Adrenal gland (tissue), 9 donors: ENCODE measurements at regions not wholly inside any gene's neighbourhood (a gene's known extent, or its start where the extent isn't known, plus 50 kb on each side); places are given as distances from the start of the nearest gene placed in this dataset.

Experiments
- DNase-seq, 7 donors: peaks; one replicate each; pipeline ENCODE4 v3.0.0-alpha.2; 2019 to 2020
- H3K27ac ChIP-seq, 5 donors: fragments of 200-600 bp; sonication (generic) in 4 of 5; 1 replicate in 3 of 5; 2 replicates in 2 of 5; pipeline versions ENCODE4 v1.5.1 to v1.8.0; 2016 to 2020; ENCODE audit warnings: mild to moderate bottlenecking in 1 of 5
- H3K27me3 ChIP-seq: fragments of 200-600 bp; 2 replicates; pipeline ENCODE4 v1.8.0; 2021
- H3K36me3 ChIP-seq, 2 donors: fragments of 200-600 bp; replicated peaks in 1 of 2; 1 replicate in 1 of 2; 2 replicates in 1 of 2; pipeline versions ENCODE4 v1.5.1 to v1.8.0; 2018 to 2022
- H3K4me1 ChIP-seq, 2 donors: fragments of 200-600 bp; replicated peaks in 1 of 2; 1 replicate in 1 of 2; 2 replicates in 1 of 2; pipeline versions ENCODE4 v1.5.1 to v1.8.0; 2018 to 2021
- H3K4me3 ChIP-seq, 4 donors: fragments of 200-600 bp; sonication (generic) in 3 of 4; one replicate each; pipeline ENCODE4 v1.5.1; 2016 to 2018
- H3K9me3 ChIP-seq, 3 donors: fragments of 200-600 bp; sonication (generic) in 1 of 3; replicated peaks in 1 of 3; 1 replicate in 2 of 3; 2 replicates in 1 of 3; pipeline versions ENCODE4 v1.5.1 to v1.8.0; 2016 to 2021
- POLR2A ChIP-seq, 2 donors: fragments of 450-650 bp; IDR thresholded peaks; one replicate each; pipeline ENCODE4 v1.6.1; 2017; ENCODE audit warnings: antibody characterized with exemption in 2 of 2, mild to moderate bottlenecking in 2 of 2, moderate library complexity in 1 of 2
- WGBS, 4 donors: extraction: QIAGEN DNeasy Blood & Tissue Kit in 2 of 4; methylation state at CpG; one replicate each; pipeline versions ENCODE4 v1.1.5 to v1.1.7; 2013 to 2017; 5-methylcytosine and 5-hydroxymethylcytosine counted together
- intact Hi-C, 2 donors: fragments of 100-400 bp; cut with DNase I; formaldehyde crosslinking; loops; one replicate each; pipeline versions ENCODE4 v1.14.1 to v1.15.0; 2022 to 2023
- TF ChIP-seq, protein P1 (sequence below), 6 experiments: fragments of 450-650 bp in 4 of 6; fragments of 200-600 bp in 2 of 6; sonication (generic) in 1 of 6; IDR thresholded peaks; 1 replicate in 5 of 6; 2 replicates in 1 of 6; pipeline versions ENCODE4 v1.5.1 to v1.8.0; 2016 to 2021; ENCODE audit warnings: antibody characterized with exemption in 6 of 6, mild to moderate bottlenecking in 2 of 6, moderate library complexity in 1 of 6
- donor health status: healthy with polysubstance abuse.
- donor health status: Bipolar disorder and iron deficiency.
- donor health status: DM: yes; HTN: yes; CAD: no.
- donor health status: DM: no; HTN: no; CAD: no.
- donor health status: DM: no; HTN: no; CAD: no.

GRCh38 chr4:3677748-3678070 lies 88.5 kb upstream of the ADRA2C start:
- no peaks in the 10 kb centered on the region for H3K9me3 ChIP-seq
- no peaks in the 10 kb centered on the region for H3K4me1 ChIP-seq
- H3K4me3 ChIP-seq: no peak overlapping the region
- no peak overlapping the region for H3K27ac ChIP-seq
- 44 to 49% (median 47%) methylated on average over 6 to 7 of the region's 7 CpGs for WGBS, 4 donors
- no peaks in the 10 kb centered on the region for H3K36me3 ChIP-seq
- H3K27me3 ChIP-seq: no peaks in the 10 kb centered on the region
- TF ChIP-seq, protein P1, sequence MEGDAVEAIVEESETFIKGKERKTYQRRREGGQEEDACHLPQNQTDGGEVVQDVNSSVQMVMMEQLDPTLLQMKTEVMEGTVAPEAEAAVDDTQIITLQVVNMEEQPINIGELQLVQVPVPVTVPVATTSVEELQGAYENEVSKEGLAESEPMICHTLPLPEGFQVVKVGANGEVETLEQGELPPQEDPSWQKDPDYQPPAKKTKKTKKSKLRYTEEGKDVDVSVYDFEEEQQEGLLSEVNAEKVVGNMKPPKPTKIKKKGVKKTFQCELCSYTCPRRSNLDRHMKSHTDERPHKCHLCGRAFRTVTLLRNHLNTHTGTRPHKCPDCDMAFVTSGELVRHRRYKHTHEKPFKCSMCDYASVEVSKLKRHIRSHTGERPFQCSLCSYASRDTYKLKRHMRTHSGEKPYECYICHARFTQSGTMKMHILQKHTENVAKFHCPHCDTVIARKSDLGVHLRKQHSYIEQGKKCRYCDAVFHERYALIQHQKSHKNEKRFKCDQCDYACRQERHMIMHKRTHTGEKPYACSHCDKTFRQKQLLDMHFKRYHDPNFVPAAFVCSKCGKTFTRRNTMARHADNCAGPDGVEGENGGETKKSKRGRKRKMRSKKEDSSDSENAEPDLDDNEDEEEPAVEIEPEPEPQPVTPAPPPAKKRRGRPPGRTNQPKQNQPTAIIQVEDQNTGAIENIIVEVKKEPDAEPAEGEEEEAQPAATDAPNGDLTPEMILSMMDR (IDR thresholded peaks at IDR 0.05): no peak
- no peak for TF ChIP-seq POLR2A (IDR thresholded peaks at IDR 0.05)
- no peak for DNase-seq
- intact Hi-C loops: no loop called here

GRCh38 chr4:3676907-3677747 lies 89.1 kb upstream of the ADRA2C start:
- TF ChIP-seq, protein P1 (IDR thresholded peaks at IDR 0.05): no peak
- no peak for TF ChIP-seq POLR2A (IDR thresholded peaks at IDR 0.05)
- H3K27me3 ChIP-seq: no peaks in the 10 kb centered on the region
- H3K4me3 ChIP-seq: no peak overlapping the region
- 66 to 83% (median 69%) methylated on average over 8 to 24 of the region's 24 CpGs for WGBS, 4 donors
- no peaks in the 10 kb centered on the region for H3K9me3 ChIP-seq
- no peaks in the 10 kb centered on the region for H3K36me3 ChIP-seq
- H3K27ac ChIP-seq: no peak overlapping the region
- H3K4me1 ChIP-seq: no peaks in the 10 kb centered on the region
- DNase-seq: no peak
- intact Hi-C loops: no loop called here

- no peak overlapping the region for H3K4me3 ChIP-seq
- 69 to 78% (median 74%) methylated on average over 7 of the region's 7 CpGs for WGBS, 4 donors
- no peak overlapping the region for H3K27ac ChIP-seq
- intact Hi-C loops: no loop called here
- TF ChIP-seq POLR2A (IDR thresholded peaks at IDR 0.05): no peak
- TF ChIP-seq, protein P1 (IDR thresholded peaks at IDR 0.05): no peak
- no peaks in the 10 kb centered on the region for H3K9me3 ChIP-seq
- no peak for DNase-seq
- H3K27me3 ChIP-seq: no peaks in the 10 kb centered on the region
- no peaks in the 10 kb centered on the region for H3K4me1 ChIP-seq
- H3K36me3 ChIP-seq: no peaks in the 10 kb centered on the region
Measured at GRCh38 chr4:3676196-3676595, 90.0 kb upstream of the ADRA2C start.

DNA sequence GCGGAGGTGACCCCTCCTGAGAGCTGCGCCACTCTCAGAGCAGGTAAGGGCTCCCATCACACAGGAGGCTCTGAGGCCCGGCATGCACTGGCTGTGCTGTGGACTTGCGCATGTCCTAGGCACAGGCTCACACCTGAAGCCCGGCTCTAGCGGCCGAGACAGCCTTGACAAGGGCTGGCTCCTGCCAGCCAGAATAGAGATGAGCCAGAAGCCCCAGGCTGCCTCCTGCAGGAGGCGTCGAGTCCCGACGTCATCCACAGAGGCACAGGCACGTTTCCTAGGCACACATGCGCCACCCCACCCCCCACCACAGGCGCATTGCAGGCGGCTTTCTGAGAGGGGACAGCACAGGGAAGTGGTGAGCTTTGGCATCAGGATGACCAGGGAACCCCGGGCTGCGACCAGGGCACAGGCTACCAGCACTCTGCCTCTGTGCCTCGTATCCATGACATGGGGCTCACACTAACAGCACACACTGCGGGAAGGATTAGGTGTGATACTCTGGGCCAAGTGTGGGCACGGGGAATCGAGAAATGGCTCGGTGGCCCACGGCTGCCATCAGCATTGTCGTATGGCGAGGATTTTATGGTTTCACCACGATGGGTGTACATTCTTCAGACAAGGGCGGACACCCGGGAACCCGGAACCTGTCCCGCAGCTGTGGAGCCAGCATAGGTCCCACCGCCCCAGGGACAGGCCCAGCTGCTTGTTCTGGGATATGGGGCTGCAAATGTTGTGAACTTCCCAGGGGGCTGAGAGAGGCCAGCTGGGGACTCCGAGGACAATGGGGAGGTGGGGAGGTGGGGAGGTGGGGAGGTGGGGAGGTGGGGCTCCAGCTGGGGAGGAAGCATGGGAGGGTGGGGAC lies 90.7 kb upstream of the ADRA2C start:
- Histone ChIP-seq H3K4me3 (no peak overlapping the region), H3K4me1 (no peaks in the 10 kb centered on the region), H3K36me3 (no peaks in the 10 kb centered on the region), H3K9me3 (no peaks in the 10 kb centered on the region), H3K27me3 (no peaks in the 10 kb centered on the region), H3K27ac (peak overlapping the region in 1 of 5 donors; percentile 40)
- no peak for DNase-seq
- intact Hi-C loops: no loop called here
- TF ChIP-seq, protein P1 (IDR thresholded peaks at IDR 0.05): no peak
- no peak for TF ChIP-seq POLR2A (IDR thresholded peaks at IDR 0.05)
- WGBS, 4 donors: 68 to 84% (median 70%) methylated on average over 5 to 32 of the region's 32 CpGs
